ENCODE measurements at regions not wholly inside any gene's neighbourhood (a gene's known extent, or its start where the extent isn't known, plus 50 kb on each side); places are given as distances from the start of the nearest gene placed in this dataset.

- Histone ChIP-seq H3K9me3 (ENCODE audit: control insufficient read depth, low read length) (no peaks in the 10 kb centered on the region), H3K27me3 (replicated peaks; ENCODE audit: control insufficient read depth, insufficient read depth, low read length, poor library complexity, severe bottlenecking) (no peaks in the 10 kb centered on the region), H3K4me3 (ENCODE audit: insufficient read depth, low read depth, low read length, poor library complexity, severe bottlenecking) (no peak overlapping the region), H3K27ac (ENCODE audit: insufficient read depth, low read length, poor library complexity, severe bottlenecking) (no peak overlapping the region), H3K36me3 (ENCODE audit: control insufficient read depth, insufficient read depth, low read length) (no peaks in the 10 kb centered on the region), H3K4me1 (ENCODE audit: control insufficient read depth, insufficient read depth, low read length, poor library complexity, severe bottlenecking) (no peaks in the 10 kb centered on the region)
- DNase-seq: no peak
Measured at GRCh38 chr2:217313386-217313785, 453.5 kb upstream of the TNP1 start.

- no peaks in the 10 kb centered on the region for H3K4me1 ChIP-seq (ENCODE audit: control insufficient read depth, insufficient read depth, low read length, poor library complexity, severe bottlenecking)
- H3K27me3 ChIP-seq (replicated peaks; ENCODE audit: control insufficient read depth, insufficient read depth, low read length, poor library complexity, severe bottlenecking): no peaks in the 10 kb centered on the region
- H3K9me3 ChIP-seq (ENCODE audit: control insufficient read depth, low read length): no peaks in the 10 kb centered on the region
- no peak overlapping the region for H3K4me3 ChIP-seq (ENCODE audit: insufficient read depth, low read depth, low read length, poor library complexity, severe bottlenecking)
- no peaks in the 10 kb centered on the region for H3K36me3 ChIP-seq (ENCODE audit: control insufficient read depth, insufficient read depth, low read length)
- DNase-seq: no peak
- H3K27ac ChIP-seq (ENCODE audit: insufficient read depth, low read length, poor library complexity, severe bottlenecking): no peak overlapping the region
Measured at GRCh38 chr2:217309056-217309455, 449.2 kb upstream of the TNP1 start.

- H3K9me3 ChIP-seq (ENCODE audit: control insufficient read depth, low read length): no peaks in the 10 kb centered on the region
- no peaks in the 10 kb centered on the region for H3K36me3 ChIP-seq (ENCODE audit: control insufficient read depth, insufficient read depth, low read length)
- no peak overlapping the region for H3K4me3 ChIP-seq (ENCODE audit: insufficient read depth, low read depth, low read length, poor library complexity, severe bottlenecking)
- no peaks in the 10 kb centered on the region for H3K4me1 ChIP-seq (ENCODE audit: control insufficient read depth, insufficient read depth, low read length, poor library complexity, severe bottlenecking)
- H3K27ac ChIP-seq (ENCODE audit: insufficient read depth, low read length, poor library complexity, severe bottlenecking): no peak overlapping the region
- no peaks in the 10 kb centered on the region for H3K27me3 ChIP-seq (replicated peaks; ENCODE audit: control insufficient read depth, insufficient read depth, low read length, poor library complexity, severe bottlenecking)
- DNase-seq: no peak
Measured at GRCh38 chr2:217307023-217307422, 447.2 kb upstream of the TNP1 start.

GRCh38 chr2:217305882-217306281 is 446.0 kb upstream of the TNP1 start:
- H3K4me1 ChIP-seq (ENCODE audit: control insufficient read depth, insufficient read depth, low read length, poor library complexity, severe bottlenecking): no peaks in the 10 kb centered on the region
- no peaks in the 10 kb centered on the region for H3K9me3 ChIP-seq (ENCODE audit: control insufficient read depth, low read length)
- H3K27me3 ChIP-seq (replicated peaks; ENCODE audit: control insufficient read depth, insufficient read depth, low read length, poor library complexity, severe bottlenecking): no peaks in the 10 kb centered on the region
- H3K4me3 ChIP-seq (ENCODE audit: insufficient read depth, low read depth, low read length, poor library complexity, severe bottlenecking): no peak overlapping the region
- no peaks in the 10 kb centered on the region for H3K36me3 ChIP-seq (ENCODE audit: control insufficient read depth, insufficient read depth, low read length)
- H3K27ac ChIP-seq (ENCODE audit: insufficient read depth, low read length, poor library complexity, severe bottlenecking): no peak overlapping the region
- no peak for DNase-seq

GRCh38 chr2:217304582-217304981 is 444.7 kb upstream of the TNP1 start:
- no peak overlapping the region for H3K27ac ChIP-seq (ENCODE audit: insufficient read depth, low read length, poor library complexity, severe bottlenecking)
- no peaks in the 10 kb centered on the region for H3K36me3 ChIP-seq (ENCODE audit: control insufficient read depth, insufficient read depth, low read length)
- no peaks in the 10 kb centered on the region for H3K27me3 ChIP-seq (replicated peaks; ENCODE audit: control insufficient read depth, insufficient read depth, low read length, poor library complexity, severe bottlenecking)
- H3K9me3 ChIP-seq (ENCODE audit: control insufficient read depth, low read length): no peaks in the 10 kb centered on the region
- no peaks in the 10 kb centered on the region for H3K4me1 ChIP-seq (ENCODE audit: control insufficient read depth, insufficient read depth, low read length, poor library complexity, severe bottlenecking)
- H3K4me3 ChIP-seq (ENCODE audit: insufficient read depth, low read depth, low read length, poor library complexity, severe bottlenecking): no peak overlapping the region
- DNase-seq: no peak

- H3K36me3 ChIP-seq (ENCODE audit: control insufficient read depth, insufficient read depth, low read length): no peaks in the 10 kb centered on the region
- DNase-seq: no peak
- H3K4me1 ChIP-seq (ENCODE audit: control insufficient read depth, insufficient read depth, low read length, poor library complexity, severe bottlenecking): no peaks in the 10 kb centered on the region
- no peaks in the 10 kb centered on the region for H3K27me3 ChIP-seq (replicated peaks; ENCODE audit: control insufficient read depth, insufficient read depth, low read length, poor library complexity, severe bottlenecking)
- no peak overlapping the region for H3K27ac ChIP-seq (ENCODE audit: insufficient read depth, low read length, poor library complexity, severe bottlenecking)
- H3K4me3 ChIP-seq (ENCODE audit: insufficient read depth, low read depth, low read length, poor library complexity, severe bottlenecking): no peak overlapping the region
- no peaks in the 10 kb centered on the region for H3K9me3 ChIP-seq (ENCODE audit: control insufficient read depth, low read length)
Measured at GRCh38 chr2:217302856-217303255, 443.0 kb upstream of the TNP1 start.

- DNase-seq: no peak
- Histone ChIP-seq H3K9me3 (ENCODE audit: control insufficient read depth, low read length) (no peaks in the 10 kb centered on the region), H3K27ac (ENCODE audit: insufficient read depth, low read length, poor library complexity, severe bottlenecking) (no peak overlapping the region), H3K36me3 (ENCODE audit: control insufficient read depth, insufficient read depth, low read length) (no peaks in the 10 kb centered on the region), H3K4me3 (ENCODE audit: insufficient read depth, low read depth, low read length, poor library complexity, severe bottlenecking) (no peak overlapping the region), H3K4me1 (ENCODE audit: control insufficient read depth, insufficient read depth, low read length, poor library complexity, severe bottlenecking) (no peaks in the 10 kb centered on the region), H3K27me3 (replicated peaks; ENCODE audit: control insufficient read depth, insufficient read depth, low read length, poor library complexity, severe bottlenecking) (no peaks in the 10 kb centered on the region)
Measured at GRCh38 chr2:217301142-217301925, 441.5 kb upstream of the TNP1 start.

- no peak overlapping the region for H3K4me3 ChIP-seq (ENCODE audit: insufficient read depth, low read depth, low read length, poor library complexity, severe bottlenecking)
- no peaks in the 10 kb centered on the region for H3K36me3 ChIP-seq (ENCODE audit: control insufficient read depth, insufficient read depth, low read length)
- no peaks in the 10 kb centered on the region for H3K9me3 ChIP-seq (ENCODE audit: control insufficient read depth, low read length)
- H3K4me1 ChIP-seq (ENCODE audit: control insufficient read depth, insufficient read depth, low read length, poor library complexity, severe bottlenecking): no peaks in the 10 kb centered on the region
- no peaks in the 10 kb centered on the region for H3K27me3 ChIP-seq (replicated peaks; ENCODE audit: control insufficient read depth, insufficient read depth, low read length, poor library complexity, severe bottlenecking)
- no peak for DNase-seq
- no peak overlapping the region for H3K27ac ChIP-seq (ENCODE audit: insufficient read depth, low read length, poor library complexity, severe bottlenecking)
Measured at GRCh38 chr2:217299590-217299989, 439.7 kb upstream of the TNP1 start.

GRCh38 chr2:217297096-217297495 is 437.2 kb upstream of the TNP1 start:
- DNase-seq: no peak
- H3K9me3 ChIP-seq (ENCODE audit: control insufficient read depth, low read length): no peaks in the 10 kb centered on the region
- no peaks in the 10 kb centered on the region for H3K27me3 ChIP-seq (replicated peaks; ENCODE audit: control insufficient read depth, insufficient read depth, low read length, poor library complexity, severe bottlenecking)
- H3K4me1 ChIP-seq (ENCODE audit: control insufficient read depth, insufficient read depth, low read length, poor library complexity, severe bottlenecking): no peaks in the 10 kb centered on the region
- no peak overlapping the region for H3K4me3 ChIP-seq (ENCODE audit: insufficient read depth, low read depth, low read length, poor library complexity, severe bottlenecking)
- no peaks in the 10 kb centered on the region for H3K36me3 ChIP-seq (ENCODE audit: control insufficient read depth, insufficient read depth, low read length)
- no peak overlapping the region for H3K27ac ChIP-seq (ENCODE audit: insufficient read depth, low read length, poor library complexity, severe bottlenecking)

- Histone ChIP-seq H3K27ac (ENCODE audit: insufficient read depth, low read length, poor library complexity, severe bottlenecking) (no peak overlapping the region), H3K9me3 (ENCODE audit: control insufficient read depth, low read length) (no peaks in the 10 kb centered on the region), H3K4me3 (ENCODE audit: insufficient read depth, low read depth, low read length, poor library complexity, severe bottlenecking) (no peak overlapping the region), H3K27me3 (replicated peaks; ENCODE audit: control insufficient read depth, insufficient read depth, low read length, poor library complexity, severe bottlenecking) (no peaks in the 10 kb centered on the region), H3K36me3 (ENCODE audit: control insufficient read depth, insufficient read depth, low read length) (no peaks in the 10 kb centered on the region), H3K4me1 (ENCODE audit: control insufficient read depth, insufficient read depth, low read length, poor library complexity, severe bottlenecking) (no peaks in the 10 kb centered on the region)
- DNase-seq: no peak
Measured at GRCh38 chr2:217294818-217295217, 435.0 kb upstream of the TNP1 start.
